Keratinocyte (primary cell): ENCODE measurements at regions not wholly inside any gene's neighbourhood (a gene's known extent, or its start where the extent isn't known, plus 50 kb on each side); places are given as distances from the start of the nearest gene placed in this dataset.

ENCODE experiments used
- EZH2 ChIP-seq: IDR thresholded peaks from one replicate; pipeline ENCODE4 v1.6.1; 2012; ENCODE audit warnings: inconsistent platforms, mild to moderate bottlenecking, low read length, moderate library complexity
- TF ChIP-seq, protein P1 (sequence below), 3 experiments: IDR thresholded peaks in 1 of 3; conservative IDR thresholded peaks in 1 of 3; optimal IDR thresholded peaks in 1 of 3; 2 replicates in 2 of 3; 3 replicates in 1 of 3; pipeline versions ENCODE3 to v1.5.1; 2011; ENCODE audit warnings: low read length in 3 of 3, mild to moderate bottlenecking in 3 of 3, moderate library complexity in 2 of 3, control low read depth in 1 of 3, inconsistent platforms in 1 of 3; ENCODE audit not compliant: insufficient read depth in 2 of 3; ENCODE audit errors: extremely low read depth in 1 of 3

DNA sequence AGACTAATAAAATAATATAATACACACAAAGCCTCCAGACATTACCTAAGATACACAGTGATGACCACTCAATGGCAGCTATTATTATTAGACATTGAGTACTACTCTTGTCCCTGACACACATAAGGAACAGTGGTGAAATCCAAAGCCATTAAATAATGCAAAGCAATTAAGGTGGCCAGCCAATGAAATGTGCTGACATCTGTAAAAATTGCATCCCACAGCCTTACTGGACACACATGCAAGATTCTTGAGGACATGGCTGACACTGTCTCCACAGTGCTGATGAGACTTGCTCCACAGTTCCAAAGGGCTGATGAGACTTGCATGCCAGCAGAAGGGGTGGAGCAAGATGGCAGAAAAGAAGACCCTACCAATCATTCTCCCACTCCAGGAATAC lies 447.5 kb downstream of the IRX1 start:
- TF ChIP-seq, protein P1, sequence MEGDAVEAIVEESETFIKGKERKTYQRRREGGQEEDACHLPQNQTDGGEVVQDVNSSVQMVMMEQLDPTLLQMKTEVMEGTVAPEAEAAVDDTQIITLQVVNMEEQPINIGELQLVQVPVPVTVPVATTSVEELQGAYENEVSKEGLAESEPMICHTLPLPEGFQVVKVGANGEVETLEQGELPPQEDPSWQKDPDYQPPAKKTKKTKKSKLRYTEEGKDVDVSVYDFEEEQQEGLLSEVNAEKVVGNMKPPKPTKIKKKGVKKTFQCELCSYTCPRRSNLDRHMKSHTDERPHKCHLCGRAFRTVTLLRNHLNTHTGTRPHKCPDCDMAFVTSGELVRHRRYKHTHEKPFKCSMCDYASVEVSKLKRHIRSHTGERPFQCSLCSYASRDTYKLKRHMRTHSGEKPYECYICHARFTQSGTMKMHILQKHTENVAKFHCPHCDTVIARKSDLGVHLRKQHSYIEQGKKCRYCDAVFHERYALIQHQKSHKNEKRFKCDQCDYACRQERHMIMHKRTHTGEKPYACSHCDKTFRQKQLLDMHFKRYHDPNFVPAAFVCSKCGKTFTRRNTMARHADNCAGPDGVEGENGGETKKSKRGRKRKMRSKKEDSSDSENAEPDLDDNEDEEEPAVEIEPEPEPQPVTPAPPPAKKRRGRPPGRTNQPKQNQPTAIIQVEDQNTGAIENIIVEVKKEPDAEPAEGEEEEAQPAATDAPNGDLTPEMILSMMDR (optimal IDR thresholded peaks at IDR 0.05 in 1 of 3, IDR thresholded peaks at IDR 0.05 in 1 of 3, conservative IDR thresholded peaks at IDR 0.05 in 1 of 3; ENCODE audit: extremely low read depth in 1 of 3, insufficient read depth in 2 of 3, low read length in 3 of 3), result no peak
- TF ChIP-seq EZH2, result no peak
